Fibroblast of upper back skin (primary cell): ENCODE measurements at regions not wholly inside any gene's neighbourhood (a gene's known extent, or its start where the extent isn't known, plus 50 kb on each side); places are given as distances from the start of the nearest gene placed in this dataset.

Experiments
- DNase-seq: peaks from one replicate; pipeline ENCODE4 v3.0.0-alpha.2; 2013

DNA sequence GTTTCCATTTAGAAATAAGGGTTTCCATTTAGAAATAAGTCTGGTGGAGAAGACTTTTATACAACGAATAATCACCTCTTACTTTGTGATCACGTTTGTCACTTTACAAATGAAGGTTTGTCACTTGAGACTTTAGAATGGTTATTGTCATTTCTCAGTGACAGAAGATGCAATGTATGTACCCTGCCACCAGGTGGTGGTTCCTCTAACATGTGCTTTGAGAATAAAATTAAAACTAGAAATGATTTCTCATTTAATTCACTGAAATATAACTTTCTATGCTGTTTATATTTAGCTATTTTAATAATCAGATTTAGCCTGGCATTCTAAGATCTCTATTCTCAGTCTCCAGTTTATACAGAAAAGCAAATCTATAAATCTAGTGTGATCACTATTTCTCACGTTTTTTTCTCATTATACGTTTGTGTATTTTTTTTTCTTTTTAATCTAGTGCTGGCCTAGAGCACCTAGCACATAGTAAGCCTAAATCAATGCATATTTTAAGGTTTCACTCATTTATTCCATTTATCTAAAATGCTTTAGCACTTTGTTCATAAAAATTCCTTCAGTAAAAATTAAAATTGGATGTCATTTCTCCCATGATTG lies 57.4 kb upstream of the TFAP2D start:
- no peak for DNase-seq

DNA sequence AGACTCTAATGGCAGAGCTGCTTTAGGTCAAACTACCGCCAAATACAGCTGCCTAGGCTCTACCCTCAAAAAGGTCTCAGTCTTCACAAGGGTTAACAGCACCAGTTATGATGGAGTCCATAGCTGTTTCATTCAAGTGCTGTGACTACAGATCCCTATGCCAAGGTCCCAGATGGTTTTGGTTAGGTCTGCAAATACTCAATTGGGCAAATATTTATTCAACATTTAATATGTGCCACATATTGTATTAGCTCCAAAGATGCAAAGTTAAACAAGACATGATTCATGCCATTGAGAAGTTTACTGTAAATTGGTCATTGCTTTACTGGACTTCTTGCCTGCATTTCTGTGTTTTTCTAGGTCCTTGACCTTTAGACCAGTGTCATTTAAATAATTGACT lies 55.8 kb upstream of the TFAP2D start:
- no peak for DNase-seq

DNA sequence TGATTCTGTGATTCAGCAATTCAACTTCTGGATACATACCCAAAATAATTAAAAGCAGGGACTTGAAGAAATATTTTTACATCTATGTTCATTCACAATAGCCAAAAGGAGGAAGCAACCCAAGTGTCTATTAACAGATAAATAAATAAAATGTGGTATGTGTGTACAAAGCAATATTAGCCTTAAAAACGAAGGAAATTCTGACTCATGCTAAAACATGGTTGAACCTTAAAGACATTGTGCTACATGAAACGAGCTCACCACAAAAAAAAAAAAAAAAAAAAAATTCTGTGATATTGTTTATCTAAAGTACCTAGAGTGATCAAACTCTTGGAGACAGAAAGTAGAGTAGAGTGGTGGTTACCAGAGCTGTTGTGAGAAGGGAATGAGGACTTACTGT lies 54.8 kb upstream of the TFAP2D start:
- DNase-seq: no peak

DNA sequence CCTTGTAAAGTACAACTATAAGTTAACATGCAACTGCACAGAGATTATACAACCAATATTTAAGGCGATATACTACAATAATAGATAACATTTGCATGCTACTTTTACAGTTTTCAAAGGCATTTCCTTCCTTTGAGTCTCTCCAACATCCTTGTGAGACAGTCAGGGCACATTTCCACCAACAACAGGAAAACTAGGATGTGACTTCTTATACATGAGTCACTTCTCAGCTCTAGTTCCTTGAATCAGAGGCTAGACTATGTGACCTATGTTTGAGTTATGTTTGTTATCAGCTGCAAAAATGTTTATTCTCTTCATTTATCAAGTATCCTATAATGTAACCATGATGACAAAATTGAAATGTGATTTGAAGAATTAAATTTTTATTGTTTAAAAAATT lies 51.7 kb upstream of the TFAP2D start:
- DNase-seq: no peak
